ENCODE measurements at regions not wholly inside any gene's neighbourhood (a gene's known extent, or its start where the extent isn't known, plus 50 kb on each side); places are given as distances from the start of the nearest gene placed in this dataset.

DNA sequence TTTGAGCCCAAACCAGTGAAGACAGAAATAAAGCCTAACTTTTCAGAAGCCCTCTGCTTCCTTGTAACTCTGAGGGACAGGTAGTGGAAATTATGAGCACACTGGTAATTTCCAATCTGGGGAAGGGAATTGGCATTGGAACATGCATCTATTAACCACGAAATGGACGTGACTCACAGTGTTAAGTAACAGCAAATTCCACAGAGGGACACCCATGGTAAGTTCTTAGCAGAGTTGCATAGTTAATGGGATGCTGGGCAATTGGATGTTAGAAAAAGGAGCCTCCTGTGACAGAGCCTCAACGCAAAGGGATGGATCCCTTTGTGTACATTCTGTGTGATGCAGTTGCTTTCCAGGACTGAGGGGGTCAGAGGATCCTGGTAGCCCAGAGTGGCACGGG, 168.6 kb downstream of the SEMA6D start:
- Mint-ChIP-seq H3K27me3 (ENCODE audit: low read depth) (peaks cover 3% of the 10 kb centered on the region), H3K4me1 (peaks cover 3% of the 10 kb centered on the region), H3K9me3 (no peaks in the 10 kb centered on the region), H3K36me3 (no peaks in the 10 kb centered on the region), H3K27ac (no peak overlapping the region), H3K4me3 (no peak overlapping the region)
- DNase-seq (ENCODE audit: low spot score in 2 of 2, unreplicated experiment in 2 of 2) = no peak
- TF ChIP-seq, protein P1, sequence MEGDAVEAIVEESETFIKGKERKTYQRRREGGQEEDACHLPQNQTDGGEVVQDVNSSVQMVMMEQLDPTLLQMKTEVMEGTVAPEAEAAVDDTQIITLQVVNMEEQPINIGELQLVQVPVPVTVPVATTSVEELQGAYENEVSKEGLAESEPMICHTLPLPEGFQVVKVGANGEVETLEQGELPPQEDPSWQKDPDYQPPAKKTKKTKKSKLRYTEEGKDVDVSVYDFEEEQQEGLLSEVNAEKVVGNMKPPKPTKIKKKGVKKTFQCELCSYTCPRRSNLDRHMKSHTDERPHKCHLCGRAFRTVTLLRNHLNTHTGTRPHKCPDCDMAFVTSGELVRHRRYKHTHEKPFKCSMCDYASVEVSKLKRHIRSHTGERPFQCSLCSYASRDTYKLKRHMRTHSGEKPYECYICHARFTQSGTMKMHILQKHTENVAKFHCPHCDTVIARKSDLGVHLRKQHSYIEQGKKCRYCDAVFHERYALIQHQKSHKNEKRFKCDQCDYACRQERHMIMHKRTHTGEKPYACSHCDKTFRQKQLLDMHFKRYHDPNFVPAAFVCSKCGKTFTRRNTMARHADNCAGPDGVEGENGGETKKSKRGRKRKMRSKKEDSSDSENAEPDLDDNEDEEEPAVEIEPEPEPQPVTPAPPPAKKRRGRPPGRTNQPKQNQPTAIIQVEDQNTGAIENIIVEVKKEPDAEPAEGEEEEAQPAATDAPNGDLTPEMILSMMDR (IDR thresholded peaks at IDR 0.05; ENCODE audit: unreplicated experiment) = no peak

DNA sequence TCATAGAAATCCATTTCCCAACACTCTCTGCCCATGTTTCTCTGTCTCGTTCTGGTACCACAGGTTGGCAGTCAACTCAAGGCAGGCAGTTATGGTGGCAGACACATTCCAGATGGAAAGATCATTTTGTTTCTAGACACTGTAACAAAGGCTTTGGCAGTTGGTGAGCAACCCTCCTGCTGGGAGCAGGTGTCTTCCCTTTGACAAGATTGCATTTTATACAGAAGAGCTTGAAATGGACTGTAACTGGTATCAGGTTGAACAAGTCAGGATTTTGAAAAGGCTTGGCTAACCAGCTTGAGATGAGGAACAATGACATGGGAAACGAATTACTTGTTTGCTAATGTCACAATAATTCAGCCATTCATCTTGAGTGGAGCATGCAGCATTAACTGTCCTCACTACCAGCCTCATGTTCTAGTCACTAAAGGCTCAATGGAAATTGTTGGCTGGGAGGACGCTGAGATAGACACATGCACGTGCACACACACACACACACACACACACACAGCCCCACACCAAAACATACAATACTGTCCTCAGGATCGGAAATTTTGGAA, 170.0 kb downstream of the SEMA6D start:
- H3K27ac Mint-ChIP-seq = no peak overlapping the region
- no peak for DNase-seq (ENCODE audit: low spot score in 2 of 2, unreplicated experiment in 2 of 2)
- no peak overlapping the region for H3K4me3 Mint-ChIP-seq

DNA sequence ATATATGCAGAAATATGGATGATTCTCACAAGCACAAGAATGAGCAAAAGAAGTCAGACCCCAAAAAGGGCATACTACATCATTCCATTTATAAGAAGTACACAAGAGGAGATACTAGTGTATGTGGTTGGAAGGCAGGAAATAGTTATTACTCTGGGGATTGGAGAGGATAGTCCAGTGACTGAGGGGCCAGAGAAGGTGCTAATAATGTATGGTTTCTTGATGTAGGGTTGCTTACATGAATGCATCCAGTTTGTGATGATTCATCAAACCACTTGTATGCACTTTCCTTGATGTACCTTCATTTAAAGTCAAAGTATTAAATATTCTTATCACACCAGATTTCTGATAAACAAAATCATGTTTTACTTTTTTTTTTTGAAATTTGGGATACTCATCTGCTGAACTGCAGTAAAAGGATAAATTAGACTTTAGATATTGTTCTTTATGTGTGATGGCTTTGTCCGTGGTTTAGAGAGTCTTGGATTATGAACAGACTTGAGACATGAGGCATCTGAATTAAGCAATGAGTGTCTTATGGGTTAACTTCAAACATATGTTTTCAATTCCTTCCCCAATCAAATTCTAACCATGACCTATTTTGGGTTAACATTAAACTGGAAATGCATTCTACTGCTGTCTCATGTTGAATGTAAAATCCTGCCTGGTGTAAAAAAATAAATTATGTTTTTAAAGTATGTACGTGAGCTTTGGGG, 171.2 kb downstream of the SEMA6D start:
- no peak for DNase-seq (ENCODE audit: low spot score in 2 of 2, unreplicated experiment in 2 of 2)
- no peaks in the 10 kb centered on the region for H3K36me3 Mint-ChIP-seq
- H3K27ac Mint-ChIP-seq = no peak overlapping the region
- TF ChIP-seq, protein P1 (IDR thresholded peaks at IDR 0.05; ENCODE audit: unreplicated experiment) = no peak
- peaks cover 3% of the 10 kb centered on the region for H3K4me1 Mint-ChIP-seq
- peaks cover 3% of the 10 kb centered on the region for H3K27me3 Mint-ChIP-seq (ENCODE audit: low read depth)
- peaks cover 8% of the 10 kb centered on the region for H3K9me3 Mint-ChIP-seq
- no peak overlapping the region for H3K4me3 Mint-ChIP-seq

More for the DNA sequence above, 170.0 kb downstream of the SEMA6D start:
- H3K4me1 Mint-ChIP-seq = peaks cover 3% of the 10 kb centered on the region
- TF ChIP-seq, protein P1 (IDR thresholded peaks at IDR 0.05; ENCODE audit: unreplicated experiment) = no peak
- H3K36me3 Mint-ChIP-seq = no peaks in the 10 kb centered on the region
- H3K9me3 Mint-ChIP-seq = peaks cover 2% of the 10 kb centered on the region
- peaks cover 3% of the 10 kb centered on the region for H3K27me3 Mint-ChIP-seq (ENCODE audit: low read depth)

DNA sequence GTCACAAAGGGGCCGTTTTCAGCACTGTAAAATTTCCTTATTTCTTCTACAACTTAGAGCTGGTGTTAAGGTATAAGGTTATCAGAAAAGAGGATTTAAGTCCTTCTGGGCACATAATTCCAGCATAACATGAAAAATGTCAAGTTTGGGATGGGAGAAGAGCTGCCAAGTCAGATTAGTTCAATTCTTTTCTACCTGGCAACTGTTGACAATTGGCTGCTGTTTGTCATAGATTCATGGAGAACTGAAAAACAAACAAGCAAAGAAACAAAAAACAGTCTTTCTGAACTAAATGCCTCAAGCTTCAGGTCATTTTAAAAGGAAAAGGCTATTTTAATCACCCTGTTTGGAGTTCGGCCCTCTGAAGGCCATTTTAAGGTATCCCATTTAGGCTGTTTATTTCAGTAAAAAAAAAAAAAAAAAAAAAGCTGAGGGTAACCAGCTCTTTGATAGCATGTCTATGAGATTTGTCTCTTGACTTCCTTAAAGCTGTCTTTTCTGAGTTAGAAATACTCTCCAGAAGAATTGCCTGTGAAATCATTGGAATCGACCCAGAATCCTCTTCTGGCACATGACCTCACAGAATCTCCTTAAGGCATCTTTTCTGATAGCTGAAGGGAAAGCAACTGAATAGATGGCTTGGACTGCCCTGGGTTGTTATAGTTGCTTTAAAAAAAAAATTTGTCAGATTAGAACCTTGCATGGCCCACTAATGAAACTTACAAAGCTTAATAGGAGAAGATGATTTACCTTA, 173.3 kb downstream of the SEMA6D start:
- no peak for DNase-seq (ENCODE audit: low spot score in 2 of 2, unreplicated experiment in 2 of 2)
- TF ChIP-seq, protein P1 (IDR thresholded peaks at IDR 0.05; ENCODE audit: unreplicated experiment) = no peak
- H3K27me3 Mint-ChIP-seq (ENCODE audit: low read depth) = peaks cover 3% of the 10 kb centered on the region
- H3K9me3 Mint-ChIP-seq = peaks cover 8% of the 10 kb centered on the region
- no peak overlapping the region for H3K4me3 Mint-ChIP-seq
- no peak overlapping the region for H3K27ac Mint-ChIP-seq
- no peaks in the 10 kb centered on the region for H3K36me3 Mint-ChIP-seq
- H3K4me1 Mint-ChIP-seq = peaks cover 3% of the 10 kb centered on the region

DNA sequence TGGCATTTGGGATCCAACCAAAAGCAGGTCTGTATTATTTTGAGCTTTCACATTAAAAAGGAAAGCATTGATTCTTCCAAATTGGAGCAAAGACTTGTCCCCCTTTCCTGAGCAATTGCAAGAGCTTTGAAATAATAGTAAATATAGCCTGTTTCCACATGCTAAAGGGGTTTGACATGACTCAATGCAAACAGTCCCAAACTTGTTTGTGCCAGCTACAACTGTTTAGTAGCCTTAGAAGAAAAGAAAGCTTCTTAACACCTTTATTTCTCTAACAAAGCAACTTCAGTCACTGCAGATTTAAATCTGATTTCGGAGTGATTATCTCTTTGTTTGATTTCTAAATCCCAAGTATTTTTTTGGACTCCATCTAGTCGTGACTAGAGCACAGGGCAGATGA, 180.2 kb downstream of the SEMA6D start:
- TF ChIP-seq, protein P1 (IDR thresholded peaks at IDR 0.05; ENCODE audit: unreplicated experiment) = no peak
- H3K36me3 Mint-ChIP-seq = peaks cover 3% of the 10 kb centered on the region
- no peak overlapping the region for H3K27ac Mint-ChIP-seq
- no peak overlapping the region for H3K4me3 Mint-ChIP-seq
- H3K9me3 Mint-ChIP-seq = peaks cover 16% of the 10 kb centered on the region
- H3K27me3 Mint-ChIP-seq (ENCODE audit: low read depth) = no peaks in the 10 kb centered on the region
- H3K4me1 Mint-ChIP-seq = no peaks in the 10 kb centered on the region
- no peak for DNase-seq (ENCODE audit: low spot score in 2 of 2, unreplicated experiment in 2 of 2)
